HEK293T (cell line): ENCODE measurements at regions not wholly inside any gene's neighbourhood (a gene's known extent, or its start where the extent isn't known, plus 50 kb on each side); places are given as distances from the start of the nearest gene placed in this dataset.

Experiments
- CTCF ChIA-PET: fragments of 350-600 bp; formaldehyde crosslinking; extraction: SDS; loops from one replicate; lab custom pipeline; 2021; ENCODE audit warnings: antibody characterized with exemption, inconsistent platforms; lab: Yijun Ruan, JAX
- POLR2A ChIA-PET: fragments of 350-600 bp; formaldehyde crosslinking; extraction: SDS; loops from one replicate; lab custom pipeline; 2020; ENCODE audit warnings: antibody characterized with exemption, inconsistent platforms; lab: Yijun Ruan, JAX
- DNase-seq: peaks from one replicate; pipeline ENCODE4 v3.0.0; 2012; ENCODE audit warnings: mixed read lengths; ENCODE audit errors: extremely low spot score
- ARNT ChIP-seq: fragments of 450-650 bp; IDR thresholded peaks from 2 replicates; pipeline ENCODE4 v1.6.1; 2017; ENCODE audit warnings: mild to moderate bottlenecking
- BHLHE40 ChIP-seq: fragments of 450-650 bp; IDR thresholded peaks from 2 replicates; pipeline ENCODE4 v1.6.1; 2016; ENCODE audit warnings: mild to moderate bottlenecking, moderate library complexity, borderline replicate concordance
- CTBP1 ChIP-seq: fragments of 450-650 bp; IDR thresholded peaks from 2 replicates; pipeline ENCODE4 v1.6.1; 2016; ENCODE audit warnings: borderline replicate concordance
- ELF4 ChIP-seq: fragments of 450-650 bp; IDR thresholded peaks from 2 replicates; pipeline ENCODE4 v1.6.1; 2017; ENCODE audit warnings: antibody characterized with exemption
- FOXA1 ChIP-seq: fragments of 450-650 bp; IDR thresholded peaks from 2 replicates; pipeline ENCODE4 v1.6.1; 2016; ENCODE audit warnings: mild to moderate bottlenecking
- FOXK2 ChIP-seq: fragments of 450-650 bp; IDR thresholded peaks from 2 replicates; pipeline ENCODE4 v1.6.1; 2016; ENCODE audit warnings: mild to moderate bottlenecking
- FOXM1 ChIP-seq: fragments of 450-650 bp; IDR thresholded peaks from 2 replicates; pipeline ENCODE4 v1.6.1; 2017; ENCODE audit warnings: mild to moderate bottlenecking, borderline replicate concordance
- HDGF ChIP-seq: fragments of 450-650 bp; IDR thresholded peaks from 2 replicates; pipeline ENCODE4 v1.6.1; 2017; ENCODE audit warnings: antibody characterized with exemption, borderline replicate concordance
- L3MBTL2 ChIP-seq: fragments of 450-650 bp; conservative IDR thresholded peaks from 2 replicates; pipeline ENCODE4 v1.6.1; 2016; ENCODE audit warnings: mild to moderate bottlenecking
- LEF1 ChIP-seq: fragments of 450-650 bp; IDR thresholded peaks from 2 replicates; pipeline ENCODE4 v1.6.1; 2017; ENCODE audit warnings: mild to moderate bottlenecking, borderline replicate concordance
- NFRKB ChIP-seq: fragments of 450-650 bp; IDR thresholded peaks from 2 replicates; pipeline ENCODE4 v1.6.1; 2016; ENCODE audit warnings: mild to moderate bottlenecking, moderate library complexity
- PKNOX1 ChIP-seq: fragments of 450-650 bp; IDR thresholded peaks from 2 replicates; pipeline ENCODE4 v1.6.1; 2016
- SP1 ChIP-seq: fragments of 450-650 bp; IDR thresholded peaks from 2 replicates; pipeline ENCODE4 v1.6.1; 2017
- SUZ12 ChIP-seq: fragments of 450-650 bp; IDR thresholded peaks from 2 replicates; pipeline ENCODE4 v1.6.1; 2016; ENCODE audit warnings: mild to moderate bottlenecking
- TARDBP ChIP-seq: fragments of 450-650 bp; IDR thresholded peaks from 2 replicates; pipeline ENCODE4 v1.6.1; 2016
- ZNF384 ChIP-seq: fragments of 450-650 bp; IDR thresholded peaks from 2 replicates; pipeline ENCODE4 v1.6.1; 2016

GRCh38 chr3:107065094-107065861 is 312.0 kb upstream of the CCDC54 start:
- DNase-seq = no peak
- TF ChIP-seq TARDBP (no peak), ELF4 (no peak), SP1 (no peak), ARNT (no peak), NFRKB (no peak), HDGF (no peak), ZNF384 (no peak), FOXM1 (no peak), L3MBTL2 (no peak), LEF1 (no peak), BHLHE40 (no peak), SUZ12 (no peak), FOXA1 (no peak), CTBP1 (no peak), PKNOX1 (no peak), FOXK2 (no peak)
- CTCF ChIA-PET = interaction anchor here (0.6 to 1.3 kb wide), 6 partner anchors 9 to 1706 kb away, joined by 3 to 4 read pairs (median 3); no protein-coding TSS in a partner anchor
- POLR2A ChIA-PET = interaction anchor here (0.6 kb wide), 1 partner anchor 569 kb away, joined by 3 read pairs; no protein-coding TSS in a partner anchor

- no peak for DNase-seq
- ChIA-PET POLR2A (no interaction called here), CTCF (no interaction called here)
- TF ChIP-seq ARNT (no peak), PKNOX1 (no peak), SUZ12 (no peak), FOXK2 (no peak), LEF1 (no peak), FOXA1 (no peak), L3MBTL2 (no peak), TARDBP (no peak), HDGF (no peak), FOXM1 (no peak)
These were observed 309.8 kb upstream of the CCDC54 start for GRCh38 chr3:107067421-107067820.

GRCh38 chr3:107068980-107069379 is 308.3 kb upstream of the CCDC54 start:
- ChIA-PET POLR2A (no interaction called here), CTCF (no interaction called here)
- TF ChIP-seq ARNT (no peak), TARDBP (no peak), FOXA1 (no peak), ZNF384 (no peak), FOXM1 (no peak), HDGF (no peak), PKNOX1 (no peak), BHLHE40 (no peak), FOXK2 (no peak), CTBP1 (no peak), NFRKB (no peak), SP1 (no peak), SUZ12 (no peak), LEF1 (no peak), ELF4 (no peak), L3MBTL2 (no peak)
- no peak for DNase-seq

- TF ChIP-seq ZNF384 = no peak
- no peak for TF ChIP-seq BHLHE40
- TF ChIP-seq LEF1 = no peak
- TF ChIP-seq PKNOX1 = no peak
- POLR2A ChIA-PET = no interaction called here
- CTCF ChIA-PET = no interaction called here
- DNase-seq = no peak
These were observed 300.3 kb upstream of the CCDC54 start for GRCh38 chr3:107076946-107077345.

- ChIA-PET CTCF (no interaction called here), POLR2A (no interaction called here)
- TF ChIP-seq NFRKB = no peak
- TF ChIP-seq PKNOX1 = no peak
- DNase-seq = no peak
These were observed 299.8 kb upstream of the CCDC54 start for GRCh38 chr3:107077391-107077790.
